GM19043 (cell line): ENCODE measurements at regions not wholly inside any gene's neighbourhood (a gene's known extent, or its start where the extent isn't known, plus 50 kb on each side); places are given as distances from the start of the nearest gene placed in this dataset.

Experiments used
- ATAC-seq: cut with Tn5 transposase; IDR thresholded peaks from one replicate; pipeline ENCODE4 v1.9.1; 2021; ENCODE audit warnings: low read depth; ENCODE audit not compliant: unreplicated experiment

DNA sequence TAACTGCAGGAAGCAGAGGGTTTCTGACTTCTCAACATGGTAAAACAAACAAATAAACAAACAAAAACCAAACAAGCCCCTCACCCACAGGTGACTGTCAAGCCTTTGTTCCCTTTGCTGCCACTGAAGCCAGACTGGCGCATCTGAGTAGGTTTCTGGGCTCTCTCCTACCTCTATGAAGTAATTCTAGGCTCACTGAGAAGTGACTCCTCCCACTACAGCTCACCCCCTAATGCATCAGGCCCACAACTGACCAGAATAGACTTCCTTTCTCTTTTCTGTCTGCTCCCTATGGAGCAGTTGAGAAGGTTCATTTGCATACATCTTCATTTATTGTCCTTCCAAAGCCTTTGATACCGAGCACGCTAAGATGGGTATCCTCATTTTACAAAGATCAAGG lies 77.0 kb upstream of the CCL2 start:
- no peak for ATAC-seq

DNA sequence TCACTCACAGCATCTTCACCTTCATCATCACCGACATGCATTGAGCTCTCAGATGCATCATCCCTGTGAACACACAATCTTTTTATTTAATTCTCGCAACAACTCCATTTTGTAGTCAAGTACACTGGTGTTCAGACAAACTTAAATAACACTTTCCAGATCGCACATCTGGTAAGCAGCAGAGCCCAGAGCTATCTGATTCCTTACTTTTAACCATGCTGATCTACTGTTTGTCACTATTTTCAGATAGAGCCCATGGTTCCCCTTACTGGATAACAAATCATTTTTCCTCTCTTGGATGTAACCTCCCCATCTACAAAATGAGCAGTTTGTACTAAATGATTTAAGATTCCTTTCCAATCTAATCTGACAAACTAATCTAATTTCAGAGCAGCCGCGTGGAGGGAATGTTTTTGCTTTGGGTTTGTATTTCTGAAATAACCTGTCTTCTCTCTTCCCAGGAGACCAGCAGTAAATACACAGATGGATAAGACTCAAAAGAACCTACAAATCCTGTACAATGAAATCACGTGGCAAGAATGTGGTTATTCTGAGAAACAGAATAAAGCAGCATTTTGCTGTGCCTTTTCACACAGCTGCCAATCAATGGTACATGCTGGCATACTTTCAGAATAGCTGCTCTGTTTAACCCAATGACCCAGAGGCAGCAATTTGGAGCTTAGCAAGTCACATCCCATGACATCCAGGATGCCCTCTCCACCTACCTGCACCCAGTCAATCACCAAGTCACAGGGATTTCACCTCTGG lies 72.9 kb upstream of the CCL2 start:
- ATAC-seq, result no peak

DNA sequence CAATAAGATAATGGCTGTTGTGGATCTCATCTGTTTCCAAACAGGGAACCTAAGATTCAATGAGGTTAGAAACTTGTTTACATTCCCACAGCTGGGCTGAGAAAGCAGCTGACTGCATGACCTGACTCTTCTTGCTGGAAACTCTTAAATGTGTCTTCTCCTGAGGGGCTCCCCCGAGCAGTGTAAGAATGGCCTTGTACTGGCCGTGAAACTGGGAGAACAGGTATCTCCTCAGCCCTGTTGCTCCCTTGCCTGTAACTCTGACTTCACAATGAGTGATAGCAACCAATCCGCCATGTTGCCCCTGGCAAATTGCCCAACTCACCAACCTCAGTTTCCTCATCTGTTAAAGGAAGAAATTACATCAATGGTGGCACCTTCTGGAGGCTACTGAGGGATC lies 59.1 kb upstream of the CCL2 start:
- ATAC-seq, result no peak

DNA sequence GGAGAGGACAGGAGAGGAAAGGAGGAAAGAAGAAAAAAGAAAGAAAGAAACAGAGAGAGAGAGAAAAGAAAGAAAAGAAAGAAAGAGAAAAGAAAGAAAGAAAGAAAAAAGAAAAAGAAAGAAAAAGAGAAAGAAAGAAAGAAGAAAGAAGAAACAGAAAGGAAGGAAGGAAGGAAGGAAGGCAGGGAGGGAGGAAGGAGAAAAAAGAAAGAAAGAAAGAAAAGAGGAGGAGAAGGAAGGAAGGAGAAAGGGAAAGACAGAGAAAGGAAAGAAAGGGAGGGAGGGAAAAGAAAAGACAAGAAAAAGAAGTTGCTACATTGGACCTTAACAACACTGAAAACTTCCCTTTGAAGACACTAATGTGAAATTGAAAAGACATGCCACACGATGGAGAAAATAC lies 56.6 kb upstream of the CCL2 start:
- no peak for ATAC-seq

DNA sequence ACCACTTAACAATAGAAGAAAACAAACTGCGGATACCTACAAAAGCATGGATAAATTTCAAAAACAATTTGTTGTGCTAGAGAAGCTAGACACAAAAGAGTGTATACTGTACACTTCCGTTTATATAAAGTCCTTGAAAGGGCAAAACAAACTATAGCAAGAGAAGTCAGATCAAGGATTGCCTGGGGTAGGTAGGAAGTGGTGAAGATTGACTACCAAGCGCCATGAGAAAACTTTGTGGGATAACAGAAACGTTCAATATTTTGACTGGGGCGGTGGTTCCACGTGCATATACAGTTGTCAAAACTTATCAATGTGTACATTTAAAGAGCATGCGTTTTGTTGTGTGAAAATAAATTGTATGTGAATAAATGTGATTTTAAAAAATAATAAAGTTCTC lies 55.6 kb upstream of the CCL2 start:
- ATAC-seq, result no peak

DNA sequence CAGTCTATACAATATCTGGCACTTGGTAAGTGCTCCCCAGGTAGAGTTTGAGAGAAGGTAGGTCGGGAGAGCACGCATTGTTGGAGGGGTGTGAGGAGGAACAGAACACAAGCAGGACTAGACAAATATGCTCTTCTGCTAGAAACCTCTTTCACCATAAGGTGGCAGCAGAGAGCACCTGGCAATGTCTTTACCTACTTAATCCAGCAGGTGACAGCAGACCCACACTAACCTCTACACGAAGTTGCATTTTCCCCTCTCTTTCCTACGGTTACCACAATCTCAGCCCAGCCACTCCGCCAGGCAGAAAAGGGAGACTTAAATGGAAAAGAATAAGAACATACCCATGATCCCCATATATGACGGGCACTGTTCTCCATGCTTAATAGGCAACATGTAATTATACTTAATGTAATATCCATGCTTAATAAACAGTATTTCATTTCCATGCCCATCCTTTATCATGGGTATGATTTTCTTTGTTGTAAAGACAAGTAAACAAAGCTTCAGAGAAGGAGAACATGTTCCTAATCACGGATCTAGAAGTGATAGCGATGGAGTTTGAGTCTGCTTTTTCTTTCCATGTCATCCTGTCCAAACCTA lies 55.1 kb upstream of the CCL2 start:
- ATAC-seq, result no peak

DNA sequence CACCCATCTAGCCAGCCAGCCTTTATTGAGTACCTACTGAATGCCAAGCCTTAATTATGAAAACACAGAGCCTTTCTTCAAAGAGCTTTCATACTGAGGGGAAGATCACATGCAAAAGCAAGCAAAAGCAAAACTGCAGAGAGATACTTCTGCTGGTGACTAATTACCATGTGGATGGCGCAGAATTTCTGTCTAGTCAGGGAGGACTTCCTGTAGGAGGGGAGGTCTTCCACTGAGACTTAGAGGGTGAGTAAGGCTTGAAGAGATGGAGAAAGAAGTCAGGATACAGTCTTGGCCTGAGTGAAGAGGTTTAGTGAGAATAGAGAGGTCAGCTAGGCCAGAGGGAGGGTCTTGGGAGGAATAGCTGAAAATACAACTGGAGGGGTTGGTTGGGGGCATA lies 53.9 kb upstream of the CCL2 start:
- no peak for ATAC-seq

DNA sequence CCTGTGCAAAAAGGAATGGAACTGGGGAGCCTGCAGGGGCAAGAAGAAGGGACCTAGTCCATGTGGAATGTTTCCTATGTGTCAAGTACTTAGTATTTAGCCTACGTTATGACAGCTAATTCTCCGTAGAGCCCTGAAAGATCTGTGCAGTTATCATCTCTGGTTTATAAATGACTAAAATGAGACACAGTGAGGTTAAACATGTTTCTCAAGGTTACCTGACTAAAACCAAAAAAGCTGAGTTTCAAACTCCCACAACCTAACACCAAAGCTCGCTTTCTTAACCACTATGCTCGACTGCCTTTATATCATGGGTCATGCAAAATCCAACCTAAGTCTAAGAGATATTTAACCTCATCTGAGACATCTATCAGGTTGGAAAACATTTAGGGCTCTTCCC lies 53.3 kb upstream of the CCL2 start:
- ATAC-seq, result no peak

DNA sequence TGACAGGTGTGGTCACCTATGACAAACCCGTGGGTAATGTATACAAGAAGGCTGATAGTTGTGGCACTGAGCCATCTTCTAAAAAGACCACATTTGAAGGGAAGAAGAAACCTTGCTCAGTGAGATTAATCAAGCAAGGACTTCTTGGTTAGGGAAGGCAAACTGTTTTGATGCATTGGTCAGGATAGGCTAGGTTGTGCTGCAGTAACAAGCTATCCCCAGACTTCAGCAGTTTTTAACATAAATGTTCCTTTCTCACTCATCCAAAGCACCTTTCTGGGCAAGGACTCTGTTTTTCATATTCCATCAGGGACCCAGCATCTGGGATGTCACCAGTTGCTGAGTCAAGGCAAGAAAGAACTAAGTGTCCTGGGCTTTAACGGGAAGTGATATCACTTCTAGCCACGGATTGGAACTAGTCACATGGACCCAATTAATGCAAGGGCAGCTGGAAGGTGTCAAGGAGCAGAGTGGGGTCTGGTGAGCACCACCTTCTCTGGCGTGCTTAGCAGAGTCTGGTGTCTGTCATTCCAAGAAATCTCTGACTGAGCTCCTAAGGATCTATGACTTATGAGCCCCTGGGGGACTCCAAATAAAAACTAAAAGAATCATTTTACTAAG lies 52.0 kb upstream of the CCL2 start:
- no peak for ATAC-seq

DNA sequence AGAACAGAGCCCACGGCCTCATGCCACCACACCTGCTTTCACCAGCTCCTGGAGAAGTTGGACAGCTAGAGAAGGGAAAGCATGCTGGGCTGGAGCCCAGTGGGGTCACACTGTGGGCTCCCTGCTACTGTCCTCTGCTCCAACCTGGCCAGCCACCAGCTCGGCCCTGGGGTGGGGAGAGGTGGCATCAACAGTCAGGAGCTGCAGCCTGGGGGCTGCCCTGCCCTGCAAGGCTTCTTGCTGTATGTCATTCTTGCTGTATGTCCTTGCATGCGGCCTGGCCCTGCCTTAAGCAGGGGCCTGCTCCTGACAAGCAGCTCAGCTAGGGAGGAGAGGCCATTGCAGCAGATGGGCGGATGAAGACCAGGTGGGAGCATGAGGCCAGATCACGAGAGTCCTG lies 50.7 kb upstream of the CCL2 start:
- ATAC-seq, result no peak
